Astrocyte (in vitro differentiated cells and primary cell): ENCODE measurements at regions not wholly inside any gene's neighbourhood (a gene's known extent, or its start where the extent isn't known, plus 50 kb on each side); places are given as distances from the start of the nearest gene placed in this dataset.

Experiments
- DNase-seq: peaks from one replicate; pipeline ENCODE4 v3.0.0-alpha.2; 2010; ENCODE audit warnings: low read depth
- FAIRE-seq: peaks from 2 replicates; lab custom pipeline; 2011; peaks lifted over from hg19 to GRCh38; lab: Jason Lieb, UNC
- H2AFZ ChIP-seq: 2 replicates; pipeline ENCODE4 v1.6.0; 2012; ENCODE audit warnings: low read depth, low read length, inconsistent platforms
- H3K27ac ChIP-seq: 2 replicates; pipeline ENCODE4 v1.5.1; 2011; ENCODE audit warnings: low read depth, low read length, inconsistent platforms
- H3K27me3 ChIP-seq: 2 replicates; pipeline ENCODE4 v1.6.0; 2011; ENCODE audit warnings: low read length, inconsistent platforms; ENCODE audit not compliant: insufficient read depth
- H3K36me3 ChIP-seq: 2 replicates; pipeline ENCODE4 v1.5.1; 2011; ENCODE audit warnings: low read length, inconsistent platforms; ENCODE audit not compliant: insufficient read depth
- H3K4me1 ChIP-seq: 2 replicates; pipeline ENCODE4 v1.5.1; 2011; ENCODE audit warnings: low read length, inconsistent platforms; ENCODE audit not compliant: insufficient read depth
- H3K4me2 ChIP-seq: 2 replicates; pipeline ENCODE4 v1.6.0; 2012; ENCODE audit warnings: low read length, inconsistent platforms
- H3K4me3 ChIP-seq: 2 replicates; pipeline ENCODE4 v1.5.1; 2011; ENCODE audit warnings: low read depth, mild to moderate bottlenecking, low read length, inconsistent platforms; ENCODE audit not compliant: insufficient read depth
- H3K79me2 ChIP-seq: 2 replicates; pipeline ENCODE4 v1.6.0; 2012; ENCODE audit warnings: mild to moderate bottlenecking, low read length, inconsistent platforms; ENCODE audit not compliant: insufficient read depth
- H3K9ac ChIP-seq: 2 replicates; pipeline ENCODE4 v1.6.0; 2012; ENCODE audit warnings: mild to moderate bottlenecking, low read length, inconsistent platforms
- H3K9me3 ChIP-seq: 2 replicates; pipeline ENCODE4 v1.5.1; 2012; ENCODE audit warnings: low read depth, mild to moderate bottlenecking, low read length, inconsistent platforms; ENCODE audit not compliant: insufficient read depth
- H4K20me1 ChIP-seq: 2 replicates; pipeline ENCODE4 v1.6.0; 2012; ENCODE audit warnings: low read length, inconsistent platforms; ENCODE audit not compliant: insufficient read depth
- H3K27ac Mint-ChIP-seq: one replicate; pipeline ENCODE4 v1.8.0; 2021; ENCODE audit warnings: mild to moderate bottlenecking, mixed read lengths; ENCODE audit not compliant: unreplicated experiment
- H3K27me3 Mint-ChIP-seq: one replicate; pipeline ENCODE4 v1.8.0; 2021; ENCODE audit warnings: low read depth, mixed read lengths; ENCODE audit not compliant: unreplicated experiment
- H3K36me3 Mint-ChIP-seq: one replicate; pipeline ENCODE4 v1.8.0; 2021; ENCODE audit warnings: low read depth, mixed read lengths; ENCODE audit not compliant: unreplicated experiment
- H3K4me1 Mint-ChIP-seq: one replicate; pipeline ENCODE4 v1.8.0; 2021; ENCODE audit warnings: low read depth, mixed read lengths; ENCODE audit not compliant: unreplicated experiment
- H3K4me3 Mint-ChIP-seq: one replicate; pipeline ENCODE4 v1.8.0; 2021; ENCODE audit warnings: mild to moderate bottlenecking, moderate library complexity, mixed read lengths; ENCODE audit not compliant: unreplicated experiment
- H3K9me3 Mint-ChIP-seq: one replicate; pipeline ENCODE4 v1.8.0; 2021; ENCODE audit warnings: mild to moderate bottlenecking, mixed read lengths; ENCODE audit not compliant: unreplicated experiment
- EZH2 ChIP-seq: IDR thresholded peaks from 2 replicates; pipeline ENCODE4 v1.6.1; 2012; ENCODE audit warnings: mild to moderate bottlenecking, low read length, inconsistent platforms; ENCODE audit not compliant: insufficient read depth
- TF ChIP-seq, protein P1 (sequence below): IDR thresholded peaks from 2 replicates; pipeline ENCODE4 v1.5.1; 2011; ENCODE audit warnings: low read depth, mild to moderate bottlenecking, inconsistent platforms, low read length, moderate library complexity; ENCODE audit not compliant: insufficient read depth

- Mint-ChIP-seq H3K36me3 (no peaks in the 10 kb centered on the region), H3K27ac (no peak overlapping the region), H3K4me3 (no peak overlapping the region), H3K27me3 (no peaks in the 10 kb centered on the region), H3K9me3 (no peaks in the 10 kb centered on the region), H3K4me1 (no peaks in the 10 kb centered on the region)
- no peaks in the 10 kb centered on the region for H3K27me3 ChIP-seq
- H3K4me3 ChIP-seq, result no peak overlapping the region
- H3K9me3 ChIP-seq, result no peaks in the 10 kb centered on the region
- TF ChIP-seq EZH2, result no peak
- TF ChIP-seq, protein P1, sequence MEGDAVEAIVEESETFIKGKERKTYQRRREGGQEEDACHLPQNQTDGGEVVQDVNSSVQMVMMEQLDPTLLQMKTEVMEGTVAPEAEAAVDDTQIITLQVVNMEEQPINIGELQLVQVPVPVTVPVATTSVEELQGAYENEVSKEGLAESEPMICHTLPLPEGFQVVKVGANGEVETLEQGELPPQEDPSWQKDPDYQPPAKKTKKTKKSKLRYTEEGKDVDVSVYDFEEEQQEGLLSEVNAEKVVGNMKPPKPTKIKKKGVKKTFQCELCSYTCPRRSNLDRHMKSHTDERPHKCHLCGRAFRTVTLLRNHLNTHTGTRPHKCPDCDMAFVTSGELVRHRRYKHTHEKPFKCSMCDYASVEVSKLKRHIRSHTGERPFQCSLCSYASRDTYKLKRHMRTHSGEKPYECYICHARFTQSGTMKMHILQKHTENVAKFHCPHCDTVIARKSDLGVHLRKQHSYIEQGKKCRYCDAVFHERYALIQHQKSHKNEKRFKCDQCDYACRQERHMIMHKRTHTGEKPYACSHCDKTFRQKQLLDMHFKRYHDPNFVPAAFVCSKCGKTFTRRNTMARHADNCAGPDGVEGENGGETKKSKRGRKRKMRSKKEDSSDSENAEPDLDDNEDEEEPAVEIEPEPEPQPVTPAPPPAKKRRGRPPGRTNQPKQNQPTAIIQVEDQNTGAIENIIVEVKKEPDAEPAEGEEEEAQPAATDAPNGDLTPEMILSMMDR, result no peak
- FAIRE-seq (no peak), DNase-seq (no peak)
- H3K9ac ChIP-seq, result no peak overlapping the region
- H4K20me1 ChIP-seq, result no peaks in the 10 kb centered on the region
- H3K79me2 ChIP-seq, result no peaks in the 10 kb centered on the region
- no peaks in the 10 kb centered on the region for H3K36me3 ChIP-seq
- H2AFZ ChIP-seq, result no peak overlapping the region
- no peaks in the 10 kb centered on the region for H3K4me1 ChIP-seq
- H3K27ac ChIP-seq, result no peak overlapping the region
- no peak overlapping the region for H3K4me2 ChIP-seq
Observed at GRCh38 chr13:74755065-74755464, 620.9 kb upstream of the KLF12 start.

GRCh38 chr13:74751739-74752138, 617.5 kb upstream of the KLF12 start:
- FAIRE-seq (no peak), DNase-seq (no peak)
- no peak overlapping the region for H3K4me3 ChIP-seq
- no peak for TF ChIP-seq EZH2
- TF ChIP-seq, protein P1, result no peak
- Mint-ChIP-seq H3K4me1 (no peaks in the 10 kb centered on the region), H3K27me3 (no peaks in the 10 kb centered on the region), H3K9me3 (no peaks in the 10 kb centered on the region), H3K27ac (no peak overlapping the region), H3K4me3 (no peak overlapping the region), H3K36me3 (no peaks in the 10 kb centered on the region)
- H3K9me3 ChIP-seq, result no peaks in the 10 kb centered on the region
- H3K27me3 ChIP-seq, result no peaks in the 10 kb centered on the region
- H3K27ac ChIP-seq, result no peak overlapping the region
- H2AFZ ChIP-seq, result no peak overlapping the region
- H3K4me1 ChIP-seq, result no peaks in the 10 kb centered on the region
- no peak overlapping the region for H3K4me2 ChIP-seq
- H4K20me1 ChIP-seq, result no peaks in the 10 kb centered on the region
- H3K9ac ChIP-seq, result no peak overlapping the region
- H3K36me3 ChIP-seq, result no peaks in the 10 kb centered on the region
- no peaks in the 10 kb centered on the region for H3K79me2 ChIP-seq

DNA sequence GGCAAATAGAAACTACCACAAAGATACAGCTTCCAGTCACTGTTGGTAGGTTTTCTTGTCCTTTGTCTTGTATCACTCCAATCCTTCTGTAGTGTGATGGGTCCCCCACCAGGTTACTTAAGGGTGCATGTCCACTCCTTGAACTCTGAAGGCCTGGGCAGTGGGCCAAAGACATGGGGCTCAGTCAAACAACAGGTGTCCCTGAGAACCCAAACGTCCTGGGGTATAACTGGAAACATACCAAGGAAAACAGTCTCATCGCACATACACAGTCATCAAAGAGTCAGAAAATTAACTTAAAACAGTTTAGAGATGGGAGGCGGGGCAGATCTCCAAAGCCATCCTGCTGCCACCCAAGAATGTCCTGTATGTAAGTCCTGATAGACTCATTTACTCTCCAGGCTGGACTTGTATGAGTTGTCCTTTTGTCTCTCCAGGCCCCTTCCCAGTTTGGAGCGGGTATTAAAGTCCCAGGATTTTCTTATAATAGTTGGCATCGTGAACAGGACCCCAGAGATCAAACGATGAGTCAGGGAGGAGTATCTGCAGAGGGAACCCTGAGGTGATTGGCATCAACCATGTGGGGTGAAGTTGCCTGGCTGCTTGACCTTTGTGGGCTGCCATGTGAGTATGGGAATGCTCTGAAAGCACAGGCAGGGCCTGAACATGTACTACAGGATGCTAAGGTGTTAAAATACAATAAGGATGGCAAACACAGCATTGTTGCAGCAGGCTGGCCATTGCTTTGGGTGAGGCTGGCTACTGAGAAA, 613.2 kb upstream of the KLF12 start:
- no peak for DNase-seq
- FAIRE-seq, result no peak
- H3K9ac ChIP-seq, result no peak overlapping the region
- H3K9me3 ChIP-seq, result no peaks in the 10 kb centered on the region
- no peaks in the 10 kb centered on the region for H3K4me1 Mint-ChIP-seq
- TF ChIP-seq, protein P1, result no peak
- no peak for TF ChIP-seq EZH2
- no peaks in the 10 kb centered on the region for H3K27me3 ChIP-seq
- no peaks in the 10 kb centered on the region for H3K79me2 ChIP-seq
- no peaks in the 10 kb centered on the region for H4K20me1 ChIP-seq
- H3K36me3 Mint-ChIP-seq, result no peaks in the 10 kb centered on the region
- no peaks in the 10 kb centered on the region for H3K4me1 ChIP-seq
- no peak overlapping the region for H3K4me3 ChIP-seq
- H3K27me3 Mint-ChIP-seq, result peaks cover 5% of the 10 kb centered on the region
- H3K4me2 ChIP-seq, result no peak overlapping the region
- no peaks in the 10 kb centered on the region for H3K9me3 Mint-ChIP-seq
- H3K36me3 ChIP-seq, result no peaks in the 10 kb centered on the region
- H3K27ac ChIP-seq, result no peak overlapping the region
- no peak overlapping the region for H3K4me3 Mint-ChIP-seq
- H2AFZ ChIP-seq, result no peak overlapping the region
- H3K27ac Mint-ChIP-seq, result no peak overlapping the region
